HepG2 (cell line): ENCODE measurements at regions not wholly inside any gene's neighbourhood (a gene's known extent, or its start where the extent isn't known, plus 50 kb on each side); places are given as distances from the start of the nearest gene placed in this dataset.

Experiments used
- ATF5 ChIP-seq: sonication (generic); formaldehyde crosslinking; IDR thresholded peaks from 2 replicates; pipeline ENCODE4 v1.4.0; 2020; ENCODE audit warnings: mild to moderate bottlenecking, low read depth, missing genetic modification reagents
- TCF7 ChIP-seq: sonication (generic); IDR thresholded peaks from 2 replicates; pipeline ENCODE4 v1.6.1; 2016; ENCODE audit warnings: antibody characterized with exemption, low read depth
- YY1 ChIP-seq: IDR thresholded peaks from 2 replicates; pipeline ENCODE4 v1.6.1; 2011; ENCODE audit warnings: low read length, low read depth, moderate library complexity, mild to moderate bottlenecking; ENCODE audit not compliant: insufficient read depth, insufficient replicate concordance
- ZBTB4 ChIP-seq: sonication (generic); formaldehyde crosslinking; IDR thresholded peaks from 2 replicates; pipeline ENCODE4 v1.4.0; 2020; ENCODE audit warnings: missing genetic modification reagents, mild to moderate bottlenecking, borderline replicate concordance

GRCh38 chr21:23356905-23357304 is 2250.4 kb downstream of the MRPL39 start:
- TF ChIP-seq ZBTB4 (CRISPR knock-in tag) (no peak), TCF7 (no peak), ATF5 (CRISPR knock-in tag) (no peak), YY1 (no peak)
